ENCODE measurements at regions not wholly inside any gene's neighbourhood (a gene's known extent, or its start where the extent isn't known, plus 50 kb on each side); places are given as distances from the start of the nearest gene placed in this dataset.

GRCh38 chr9:71614409-71615010 lies 153.8 kb downstream of the CEMIP2 start:
- Histone ChIP-seq H3F3A (ENCODE audit: control insufficient read depth, insufficient read depth) (no peaks in the 10 kb centered on the region), H3K9me2 (replicated peaks; ENCODE audit: control insufficient read depth, low read length) (no peaks in the 10 kb centered on the region), H3K36me3 (ENCODE audit: control insufficient read depth, low read length) (no peaks in the 10 kb centered on the region), H3K27ac (ENCODE audit: low read depth, low read length) (no peak overlapping the region), H3K4me1 (ENCODE audit: control insufficient read depth, low read length) (no peaks in the 10 kb centered on the region), H3K27me3 (ENCODE audit: control insufficient read depth, low read length) (no peaks in the 10 kb centered on the region), H4K20me1 (ENCODE audit: control insufficient read depth, insufficient read depth, low read depth, low read length) (no peaks in the 10 kb centered on the region), H3K4me2 (ENCODE audit: low read length) (no peak overlapping the region), H3K4me3 (ENCODE audit: low read length) (no peak overlapping the region), H3K79me2 (ENCODE audit: control insufficient read depth, low read length) (no peaks in the 10 kb centered on the region), H3K9me3 (ENCODE audit: control insufficient read depth, insufficient read depth, low read length) (peaks cover 4% of the 10 kb centered on the region; the same call in 1 of the 2 replicates)
- no peak for TF ChIP-seq CTCF (IDR thresholded peaks at IDR 0.05; ENCODE audit: low read depth, low read length, poor library complexity, severe bottlenecking)
- no peak for TF ChIP-seq EZH2phosphoT487 (IDR thresholded peaks at IDR 0.05; ENCODE audit: borderline replicate concordance, low read length)

- TF ChIP-seq CTCF (IDR thresholded peaks at IDR 0.05; ENCODE audit: low read depth, low read length, poor library complexity, severe bottlenecking): no peak
- H4K20me1 ChIP-seq (ENCODE audit: control insufficient read depth, insufficient read depth, low read depth, low read length): no peaks in the 10 kb centered on the region
- no peak overlapping the region for H3K27ac ChIP-seq (ENCODE audit: low read depth, low read length)
- no peaks in the 10 kb centered on the region for H3K79me2 ChIP-seq (ENCODE audit: control insufficient read depth, low read length)
- no peaks in the 10 kb centered on the region for H3K9me2 ChIP-seq (replicated peaks; ENCODE audit: control insufficient read depth, low read length)
- H3K27me3 ChIP-seq (ENCODE audit: control insufficient read depth, low read length): no peaks in the 10 kb centered on the region
- no peaks in the 10 kb centered on the region for H3K36me3 ChIP-seq (ENCODE audit: control insufficient read depth, low read length)
- H3K9me3 ChIP-seq (ENCODE audit: control insufficient read depth, insufficient read depth, low read length): peaks cover 4% of the 10 kb centered on the region; the same call in 1 of the 2 replicates
- H3K4me2 ChIP-seq (ENCODE audit: low read length): no peak overlapping the region
- H3K4me1 ChIP-seq (ENCODE audit: control insufficient read depth, low read length): no peaks in the 10 kb centered on the region
- no peak overlapping the region for H3K4me3 ChIP-seq (ENCODE audit: low read length)
- H3F3A ChIP-seq (ENCODE audit: control insufficient read depth, insufficient read depth): no peaks in the 10 kb centered on the region
Measured at GRCh38 chr9:71612889-71613288, 155.4 kb downstream of the CEMIP2 start.

DNA sequence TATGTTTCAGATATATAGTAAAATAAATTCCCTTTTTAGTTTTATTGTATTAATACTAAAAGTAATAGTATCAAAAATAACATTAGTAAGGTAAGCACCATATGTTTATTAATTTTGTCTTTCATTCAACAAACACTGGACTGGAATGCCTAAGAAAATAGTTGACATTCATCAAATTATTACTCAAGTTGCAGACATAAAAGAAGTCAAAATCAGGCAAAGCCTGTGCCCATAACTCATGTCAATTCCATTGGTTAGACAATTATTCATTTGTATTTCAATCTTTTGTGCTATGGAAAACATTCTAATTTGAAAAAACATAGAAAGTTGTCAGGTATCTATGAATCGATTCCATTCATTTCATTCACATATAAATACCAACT lies 158.9 kb downstream of the CEMIP2 start:
- TF ChIP-seq EZH2phosphoT487 (IDR thresholded peaks at IDR 0.05; ENCODE audit: borderline replicate concordance, low read length) (no peak), CTCF (IDR thresholded peaks at IDR 0.05; ENCODE audit: low read depth, low read length, poor library complexity, severe bottlenecking) (no peak)
- Histone ChIP-seq H3K9me2 (replicated peaks; ENCODE audit: control insufficient read depth, low read length) (no peaks in the 10 kb centered on the region), H4K20me1 (ENCODE audit: control insufficient read depth, insufficient read depth, low read depth, low read length) (no peaks in the 10 kb centered on the region), H3K4me3 (ENCODE audit: low read length) (no peak overlapping the region), H3K79me2 (ENCODE audit: control insufficient read depth, low read length) (no peaks in the 10 kb centered on the region), H3K27ac (ENCODE audit: low read depth, low read length) (no peak overlapping the region), H3F3A (ENCODE audit: control insufficient read depth, insufficient read depth) (no peaks in the 10 kb centered on the region), H3K9me3 (ENCODE audit: control insufficient read depth, insufficient read depth, low read length) (peaks cover 4% of the 10 kb centered on the region; the same call in 1 of the 2 replicates), H3K4me2 (ENCODE audit: low read length) (no peak overlapping the region), H3K36me3 (ENCODE audit: control insufficient read depth, low read length) (no peaks in the 10 kb centered on the region), H3K4me1 (ENCODE audit: control insufficient read depth, low read length) (no peaks in the 10 kb centered on the region), H3K27me3 (ENCODE audit: control insufficient read depth, low read length) (no peaks in the 10 kb centered on the region)
